SU-DHL-6 (cell line): ENCODE measurements at regions not wholly inside any gene's neighbourhood (a gene's known extent, or its start where the extent isn't known, plus 50 kb on each side); places are given as distances from the start of the nearest gene placed in this dataset.

Experiments used
- H2AFZ ChIP-seq: fragments of 200-600 bp; sonication (generic); 2 replicates; pipeline ENCODE4 v1.6.1; 2014; ENCODE audit warnings: low read depth, mild to moderate bottlenecking, moderate library complexity, mixed read lengths, antibody characterized with exemption, low read length; ENCODE audit not compliant: severe bottlenecking
- H3F3A ChIP-seq: fragments of 200-600 bp; shearing (Covaris generic); 2 replicates; pipeline ENCODE4 v1.6.0; 2016; ENCODE audit warnings: antibody characterized with exemption, mild to moderate bottlenecking; ENCODE audit not compliant: insufficient read depth
- H3K27ac ChIP-seq: fragments of 200-600 bp; sonication (generic); 2 replicates; pipeline ENCODE4 v1.5.1; 2016; ENCODE audit warnings: low read depth, mild to moderate bottlenecking, low read length, moderate library complexity, mixed read lengths
- H3K27me3 ChIP-seq: fragments of 200-600 bp; sonication (generic), shearing (Covaris generic); 2 replicates; pipeline ENCODE4 v1.6.0; 2014; ENCODE audit warnings: mild to moderate bottlenecking, low read length
- H3K36me3 ChIP-seq: fragments of 200-600 bp; sonication (generic); 2 replicates; pipeline ENCODE4 v1.6.1; 2014; ENCODE audit warnings: mild to moderate bottlenecking, low read length, mixed read lengths
- H3K4me2 ChIP-seq: fragments of 300-600, 200-600 bp; shearing (Covaris generic), sonication (generic); 2 replicates; pipeline ENCODE4 v1.6.0; 2014; ENCODE audit warnings: low read length, low read depth, mild to moderate bottlenecking; ENCODE audit not compliant: poor library complexity, severe bottlenecking
- H3K4me3 ChIP-seq: fragments of 200-600 bp; sonication (generic); 2 replicates; pipeline ENCODE4 v1.5.1; 2014; ENCODE audit warnings: antibody characterized with exemption, low read length, mild to moderate bottlenecking, mixed read lengths; ENCODE audit not compliant: insufficient read depth, poor library complexity, severe bottlenecking
- H3K79me2 ChIP-seq: fragments of 200-600 bp; sonication (generic); 2 replicates; pipeline ENCODE4 v1.6.1; 2014; ENCODE audit warnings: mild to moderate bottlenecking, low read length, moderate library complexity; ENCODE audit not compliant: insufficient read depth
- H3K9ac ChIP-seq: fragments of 200-600 bp; sonication (generic); 2 replicates; pipeline ENCODE4 v1.7.0; 2014; ENCODE audit warnings: mild to moderate bottlenecking, low read length
- H3K9me2 ChIP-seq: fragments of 200-600 bp; sonication (generic); replicated peaks from 2 replicates; pipeline ENCODE4 v1.6.1; 2014; ENCODE audit warnings: low read length; ENCODE audit not compliant: insufficient read depth
- H3K9me3 ChIP-seq: fragments of 200-600 bp; sonication (generic); 2 replicates; pipeline ENCODE4 v1.6.1; 2014; ENCODE audit warnings: low read length, mixed read lengths; ENCODE audit not compliant: insufficient read depth
- H4K20me1 ChIP-seq: fragments of 200-600 bp; sonication (generic); 2 replicates; pipeline ENCODE4 v1.6.1; 2014; ENCODE audit warnings: low read depth, mild to moderate bottlenecking, antibody characterized with exemption, low read length, moderate library complexity, mixed read lengths
- CTCF ChIP-seq: fragments of 200-600 bp; sonication (generic); IDR thresholded peaks from one replicate; pipeline ENCODE4 v1.5.1; 2017; ENCODE audit warnings: antibody characterized with exemption, mild to moderate bottlenecking, low read length, moderate library complexity; ENCODE audit not compliant: insufficient read depth, poor library complexity, severe bottlenecking
- EZH2phosphoT487 ChIP-seq: fragments of 200-600 bp; sonication (generic), shearing (Covaris generic); conservative IDR thresholded peaks from 2 replicates; pipeline ENCODE4 v1.6.1; 2018; ENCODE audit warnings: mild to moderate bottlenecking, antibody characterized with exemption, low read length, moderate library complexity, mixed read lengths

GRCh38 chr5:129821477-129822131, 73.7 kb downstream of the MINAR2 start:
- Histone ChIP-seq H3K79me2 (no peaks in the 10 kb centered on the region), H3K4me2 (no peak overlapping the region), H3F3A (no peaks in the 10 kb centered on the region), H3K9ac (no peak overlapping the region), H2AFZ (no peak overlapping the region), H3K9me2 (no peaks in the 10 kb centered on the region), H3K4me3 (no peak overlapping the region), H3K9me3 (no peaks in the 10 kb centered on the region), H3K27ac (no peak overlapping the region), H3K27me3 (no peaks in the 10 kb centered on the region), H4K20me1 (no peaks in the 10 kb centered on the region), H3K36me3 (no peaks in the 10 kb centered on the region)
- TF ChIP-seq EZH2phosphoT487 = no peak
- TF ChIP-seq CTCF = no peak

- H3K36me3 ChIP-seq = no peaks in the 10 kb centered on the region
Measured at GRCh38 chr5:129830288-129830687, 74.0 kb upstream of the CHSY3 start.

GRCh38 chr5:129836321-129836720, 67.9 kb upstream of the CHSY3 start:
- Histone ChIP-seq H3K4me2 (no peak overlapping the region), H4K20me1 (no peaks in the 10 kb centered on the region), H3F3A (no peaks in the 10 kb centered on the region), H3K27me3 (no peaks in the 10 kb centered on the region), H3K4me3 (no peak overlapping the region), H3K9ac (no peak overlapping the region), H2AFZ (no peak overlapping the region), H3K79me2 (no peaks in the 10 kb centered on the region), H3K9me3 (no peaks in the 10 kb centered on the region), H3K36me3 (no peaks in the 10 kb centered on the region), H3K27ac (no peak overlapping the region), H3K9me2 (no peaks in the 10 kb centered on the region)
- TF ChIP-seq CTCF (no peak), EZH2phosphoT487 (no peak)

More at GRCh38 chr5:129830288-129830687, 74.0 kb upstream of the CHSY3 start:
- no peaks in the 10 kb centered on the region for H4K20me1 ChIP-seq
- H3K9me3 ChIP-seq = no peaks in the 10 kb centered on the region
- no peak overlapping the region for H2AFZ ChIP-seq
- H3K9ac ChIP-seq = no peak overlapping the region
- H3K4me3 ChIP-seq = no peak overlapping the region
- H3K9me2 ChIP-seq = no peaks in the 10 kb centered on the region
- H3K27ac ChIP-seq = no peak overlapping the region
- no peaks in the 10 kb centered on the region for H3F3A ChIP-seq
- no peak overlapping the region for H3K4me2 ChIP-seq
- H3K79me2 ChIP-seq = no peaks in the 10 kb centered on the region
- H3K27me3 ChIP-seq = no peaks in the 10 kb centered on the region
- TF ChIP-seq EZH2phosphoT487 = no peak
- TF ChIP-seq CTCF = no peak
